ENCODE measurements at regions not wholly inside any gene's neighbourhood (a gene's known extent, or its start where the extent isn't known, plus 50 kb on each side); places are given as distances from the start of the nearest gene placed in this dataset.

GRCh38 chr20:60934724-60935123 is 317.3 kb upstream of the CDH4 start:
- Histone ChIP-seq H3K4me3 (no peak overlapping the region), H3K4me1 (ENCODE audit: low read depth) (no peaks in the 10 kb centered on the region), H3K9me3 (peaks cover 2% of the 10 kb centered on the region), H3K36me3 (ENCODE audit: low read depth) (no peaks in the 10 kb centered on the region)
- ATAC-seq (no peak), DNase-seq (no peak)
- intact Hi-C loops (cut with DNase I, micrococcal nuclease): no loop called here
- no peak for TF ChIP-seq CTCF (IDR thresholded peaks at IDR 0.05)

- Histone ChIP-seq H3K4me1 (ENCODE audit: low read depth) (no peaks in the 10 kb centered on the region), H3K4me3 (no peak overlapping the region), H3K9me3 (peaks cover 2% of the 10 kb centered on the region), H3K36me3 (ENCODE audit: low read depth) (no peaks in the 10 kb centered on the region)
- intact Hi-C loops (cut with DNase I, micrococcal nuclease): no loop called here
- no peak for ATAC-seq
- DNase-seq: no peak
- TF ChIP-seq CTCF (IDR thresholded peaks at IDR 0.05): no peak
Observed at GRCh38 chr20:60935971-60936370, 316.1 kb upstream of the CDH4 start.

- no peaks in the 10 kb centered on the region for H3K4me1 ChIP-seq (ENCODE audit: low read depth)
- H3K36me3 ChIP-seq (ENCODE audit: low read depth): no peaks in the 10 kb centered on the region
- no peak overlapping the region for H3K4me3 ChIP-seq
- no peak for ATAC-seq
- H3K9me3 ChIP-seq: peaks cover 2% of the 10 kb centered on the region
- DNase-seq: no peak
- TF ChIP-seq CTCF (IDR thresholded peaks at IDR 0.05): no peak
- intact Hi-C loops (cut with DNase I, micrococcal nuclease): no loop called here
Observed at GRCh38 chr20:60937585-60937984, 314.5 kb upstream of the CDH4 start.

- Histone ChIP-seq H3K9me3 (peaks cover 3% of the 10 kb centered on the region), H3K36me3 (ENCODE audit: low read depth) (no peaks in the 10 kb centered on the region), H3K4me3 (no peak overlapping the region), H3K4me1 (ENCODE audit: low read depth) (no peaks in the 10 kb centered on the region)
- no peak for DNase-seq
- TF ChIP-seq CTCF (IDR thresholded peaks at IDR 0.05): no peak
- intact Hi-C loops (cut with DNase I, micrococcal nuclease): no loop called here
- ATAC-seq: no peak
Observed at GRCh38 chr20:60941379-60941778, 310.7 kb upstream of the CDH4 start.

GRCh38 chr20:60947819-60948218 is 304.2 kb upstream of the CDH4 start:
- no peaks in the 10 kb centered on the region for H3K4me1 ChIP-seq (ENCODE audit: low read depth)
- no peaks in the 10 kb centered on the region for H3K36me3 ChIP-seq (ENCODE audit: low read depth)
- peaks cover 18% of the 10 kb centered on the region for H3K9me3 ChIP-seq
- ATAC-seq: no peak
- no peak for TF ChIP-seq CTCF (IDR thresholded peaks at IDR 0.05)
- DNase-seq: no peak
- intact Hi-C loops (cut with DNase I, micrococcal nuclease): no loop called here
- no peak overlapping the region for H3K4me3 ChIP-seq

GRCh38 chr20:60948224-60948623 is 303.8 kb upstream of the CDH4 start:
- Histone ChIP-seq H3K36me3 (ENCODE audit: low read depth) (no peaks in the 10 kb centered on the region), H3K4me1 (ENCODE audit: low read depth) (no peaks in the 10 kb centered on the region), H3K9me3 (peaks cover 18% of the 10 kb centered on the region), H3K4me3 (no peak overlapping the region)
- ATAC-seq (no peak), DNase-seq (no peak)
- intact Hi-C loops (cut with DNase I, micrococcal nuclease): no loop called here
- no peak for TF ChIP-seq CTCF (IDR thresholded peaks at IDR 0.05)
